ENCODE measurements at regions not wholly inside any gene's neighbourhood (a gene's known extent, or its start where the extent isn't known, plus 50 kb on each side); places are given as distances from the start of the nearest gene placed in this dataset.
A peak's percentile ranks its signal among the peaks of the same experiment; 100 is the strongest.

GRCh38 chr7:25720427-25720826, 431.6 kb upstream of the NFE2L3 start:
- Histone ChIP-seq H3K27ac (ENCODE audit: low read length) (no peak overlapping the region), H3K4me2 (ENCODE audit: insufficient read depth, low read length) (no peak overlapping the region), H3K79me2 (ENCODE audit: insufficient read depth, low read length) (no peaks in the 10 kb centered on the region), H3K4me3 (ENCODE audit: low read depth in 1 of 2, low read length in 2 of 2) (no peak overlapping the region), H3K4me1 (ENCODE audit: insufficient read depth, low read length) (no peaks in the 10 kb centered on the region), H3K27me3 (ENCODE audit: insufficient read depth, low read length, poor library complexity) (peaks cover 3% of the 10 kb centered on the region), H4K20me1 (ENCODE audit: insufficient read depth, low read length) (no peaks in the 10 kb centered on the region; the same call in 1 of the 2 replicates), H3K36me3 (ENCODE audit: insufficient read depth, low read length) (no peaks in the 10 kb centered on the region), H2AFZ (ENCODE audit: low read depth, low read length) (no peak overlapping the region), H3K9me3 (ENCODE audit: insufficient read depth, low read length, severe bottlenecking) (no peaks in the 10 kb centered on the region), H3K9ac (ENCODE audit: low read depth, low read length) (no peak overlapping the region)
- no peak for DNase-seq
- TF ChIP-seq CTCF (IDR thresholded peaks at IDR 0.05; ENCODE audit: borderline replicate concordance, extremely low read depth, low read length, poor library complexity, severe bottlenecking) (peak; percentile 37), EZH2 (IDR thresholded peaks at IDR 0.05; ENCODE audit: borderline replicate concordance, low read depth, low read length, severe bottlenecking) (no peak)
- no peak for ATAC-seq (ENCODE audit: insufficient read depth, low read depth)

DNA sequence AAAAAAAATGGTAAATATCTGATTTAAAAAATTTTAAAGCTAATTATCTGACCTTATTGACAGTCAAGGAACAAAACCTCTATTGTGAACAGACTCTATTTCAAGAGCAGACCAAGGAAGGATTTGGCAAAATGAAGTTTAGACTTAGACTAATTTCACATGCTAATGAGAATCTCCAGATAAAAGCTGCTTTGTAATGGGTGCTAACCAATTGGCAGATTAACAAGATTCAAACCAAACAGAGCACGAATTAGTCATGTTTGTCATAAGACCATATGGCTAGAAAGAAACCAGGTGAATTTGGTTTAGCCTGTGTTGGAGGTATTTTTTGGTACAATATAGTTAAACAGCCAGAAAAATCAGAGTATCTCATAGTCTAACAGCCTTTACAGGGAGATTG, 429.1 kb upstream of the NFE2L3 start:
- Histone ChIP-seq H2AFZ (ENCODE audit: low read depth, low read length) (no peak overlapping the region), H3K36me3 (ENCODE audit: insufficient read depth, low read length) (no peaks in the 10 kb centered on the region), H3K27me3 (ENCODE audit: insufficient read depth, low read length, poor library complexity) (peaks cover 13% of the 10 kb centered on the region), H3K4me3 (ENCODE audit: low read depth in 1 of 2, low read length in 2 of 2) (no peak overlapping the region), H3K4me2 (ENCODE audit: insufficient read depth, low read length) (no peak overlapping the region), H3K9me3 (ENCODE audit: insufficient read depth, low read length, severe bottlenecking) (no peaks in the 10 kb centered on the region), H3K79me2 (ENCODE audit: insufficient read depth, low read length) (no peaks in the 10 kb centered on the region), H3K27ac (ENCODE audit: low read length) (no peak overlapping the region), H4K20me1 (ENCODE audit: insufficient read depth, low read length) (no peaks in the 10 kb centered on the region; the same call in 1 of the 2 replicates), H3K9ac (ENCODE audit: low read depth, low read length) (no peak overlapping the region), H3K4me1 (ENCODE audit: insufficient read depth, low read length) (no peaks in the 10 kb centered on the region)
- TF ChIP-seq CTCF (IDR thresholded peaks at IDR 0.05; ENCODE audit: borderline replicate concordance, extremely low read depth, low read length, poor library complexity, severe bottlenecking) = no peak
- no peak for TF ChIP-seq EZH2 (IDR thresholded peaks at IDR 0.05; ENCODE audit: borderline replicate concordance, low read depth, low read length, severe bottlenecking)
- no peak for ATAC-seq (ENCODE audit: insufficient read depth, low read depth)
- no peak for DNase-seq

DNA sequence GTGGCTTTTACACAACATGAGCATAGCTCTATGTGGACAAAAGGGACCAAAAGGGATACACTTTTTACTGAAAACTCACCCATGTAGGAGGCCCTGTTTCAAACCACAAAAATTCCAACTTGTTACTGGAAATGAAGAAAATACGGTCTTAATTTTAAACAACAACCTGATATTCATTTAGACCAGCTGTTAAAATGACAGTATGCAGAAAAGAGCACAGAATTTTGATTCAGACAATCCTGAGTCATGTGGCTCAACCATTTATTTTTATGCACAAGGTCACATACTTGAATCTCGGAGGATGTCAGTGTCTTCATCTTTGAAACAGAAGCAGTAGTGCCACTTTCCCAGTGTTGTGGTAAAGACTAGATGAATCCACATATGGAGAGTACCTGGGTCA, 426.5 kb upstream of the NFE2L3 start:
- no peak overlapping the region for H2AFZ ChIP-seq (ENCODE audit: low read depth, low read length)
- H4K20me1 ChIP-seq (ENCODE audit: insufficient read depth, low read length) = no peaks in the 10 kb centered on the region; the same call in 1 of the 2 replicates
- no peak overlapping the region for H3K27ac ChIP-seq (ENCODE audit: low read length)

More for the DNA sequence above, 426.5 kb upstream of the NFE2L3 start:
- no peak for TF ChIP-seq EZH2 (IDR thresholded peaks at IDR 0.05; ENCODE audit: borderline replicate concordance, low read depth, low read length, severe bottlenecking)
- TF ChIP-seq CTCF (IDR thresholded peaks at IDR 0.05; ENCODE audit: borderline replicate concordance, extremely low read depth, low read length, poor library complexity, severe bottlenecking) = no peak
- H3K9me3 ChIP-seq (ENCODE audit: insufficient read depth, low read length, severe bottlenecking) = no peaks in the 10 kb centered on the region
- no peak overlapping the region for H3K9ac ChIP-seq (ENCODE audit: low read depth, low read length)
- H3K27me3 ChIP-seq (ENCODE audit: insufficient read depth, low read length, poor library complexity) = peaks cover 18% of the 10 kb centered on the region
- H3K4me1 ChIP-seq (ENCODE audit: insufficient read depth, low read length) = no peaks in the 10 kb centered on the region
- DNase-seq (no peak), ATAC-seq (ENCODE audit: insufficient read depth, low read depth) (no peak)
- H3K4me3 ChIP-seq (ENCODE audit: low read depth in 1 of 2, low read length in 2 of 2) = no peak overlapping the region
- H3K79me2 ChIP-seq (ENCODE audit: insufficient read depth, low read length) = no peaks in the 10 kb centered on the region
- H3K36me3 ChIP-seq (ENCODE audit: insufficient read depth, low read length) = no peaks in the 10 kb centered on the region
- no peak overlapping the region for H3K4me2 ChIP-seq (ENCODE audit: insufficient read depth, low read length)
